GM06990 (cell line): ENCODE measurements at regions not wholly inside any gene's neighbourhood (a gene's known extent, or its start where the extent isn't known, plus 50 kb on each side); places are given as distances from the start of the nearest gene placed in this dataset.
"Not testable (repeated sequence)": the region's sequence is repeated elsewhere in the genome, so short reads cannot be mapped to it uniquely, and the experiment has no call there.

ENCODE experiments used
- DNase-seq: peaks from one replicate; pipeline ENCODE4 v3.0.0-alpha.2; 2011; ENCODE audit not compliant: insufficient read length; ENCODE audit errors: extremely low read depth
- H3K27me3 ChIP-seq: replicated peaks from 2 replicates; pipeline ENCODE4 v1.6.0; 2011; ENCODE audit warnings: low read length; ENCODE audit not compliant: control insufficient read depth, insufficient read depth
- H3K36me3 ChIP-seq: 2 replicates; pipeline ENCODE4 v1.5.1; 2011; ENCODE audit warnings: low read length; ENCODE audit not compliant: control insufficient read depth, insufficient read depth
- H3K4me3 ChIP-seq: replicated peaks from 2 replicates; pipeline ENCODE4 v1.5.1; 2011; ENCODE audit warnings: low read depth, mild to moderate bottlenecking, control low read depth, low read length
- CTCF ChIP-seq: IDR thresholded peaks from 2 replicates; pipeline ENCODE4 v1.5.1; 2011; ENCODE audit warnings: low read length, control low read depth, mild to moderate bottlenecking, inconsistent platforms; ENCODE audit not compliant: insufficient read depth, poor library complexity, severe bottlenecking

- no peak for DNase-seq
- Histone ChIP-seq H3K36me3 (no peaks in the 10 kb centered on the region), H3K27me3 (no peaks in the 10 kb centered on the region), H3K4me3 (no peak overlapping the region)
- no peak for TF ChIP-seq CTCF
These were observed 535.8 kb downstream of the ZBBX start for GRCh38 chr3:166844329-166844728.

GRCh38 chr3:166842784-166843183 lies 537.3 kb downstream of the ZBBX start:
- not testable (repeated sequence) for H3K4me3 ChIP-seq, H3K36me3 ChIP-seq, DNase-seq, H3K27me3 ChIP-seq

- Histone ChIP-seq H3K4me3 (no peak overlapping the region), H3K27me3 (no peaks in the 10 kb centered on the region), H3K36me3 (no peaks in the 10 kb centered on the region)
- DNase-seq = no peak
- peak; percentile 21 for TF ChIP-seq CTCF
These were observed 542.6 kb downstream of the ZBBX start for GRCh38 chr3:166837535-166837934.

GRCh38 chr3:166836836-166837235 lies 543.3 kb downstream of the ZBBX start:
- no peak for TF ChIP-seq CTCF
- Histone ChIP-seq H3K36me3 (no peaks in the 10 kb centered on the region), H3K27me3 (no peaks in the 10 kb centered on the region), H3K4me3 (no peak overlapping the region)
- DNase-seq = no peak

GRCh38 chr3:166829896-166830295 lies 550.2 kb downstream of the ZBBX start:
- no peak for DNase-seq

GRCh38 chr3:166818464-166818863 lies 561.6 kb downstream of the ZBBX start:
- TF ChIP-seq CTCF = no peak
- Histone ChIP-seq H3K4me3 (no peak overlapping the region), H3K27me3 (no peaks in the 10 kb centered on the region), H3K36me3 (no peaks in the 10 kb centered on the region)
- DNase-seq = no peak

More at GRCh38 chr3:166829896-166830295, 550.2 kb downstream of the ZBBX start:
- TF ChIP-seq CTCF = no peak
- no peaks in the 10 kb centered on the region for H3K36me3 ChIP-seq
- no peak overlapping the region for H3K4me3 ChIP-seq
- H3K27me3 ChIP-seq = no peaks in the 10 kb centered on the region

GRCh38 chr3:166817269-166817668 lies 562.8 kb downstream of the ZBBX start:
- H3K27me3 ChIP-seq, H3K36me3 ChIP-seq, DNase-seq, H3K4me3 ChIP-seq: not testable (repeated sequence)
